ENCODE measurements at regions not wholly inside any gene's neighbourhood (a gene's known extent, or its start where the extent isn't known, plus 50 kb on each side); places are given as distances from the start of the nearest gene placed in this dataset.
"Not testable (repeated sequence)": the region's sequence is repeated elsewhere in the genome, so short reads cannot be mapped to it uniquely, and the experiment has no call there.

GRCh38 chr5:16306812-16307211 is 127.2 kb upstream of the MARCHF11 start:
- DNase-seq: no peak
- CTCF ChIA-PET: no interaction called here
- H3K9me3 ChIP-seq (ENCODE audit: control extremely low read depth in 1 of 5, control insufficient read depth in 4 of 5, insufficient read depth in 2 of 5, low read depth in 1 of 5, low read length in 4 of 5): no peaks in the 10 kb centered on the region
- H3K36me3 ChIP-seq (ENCODE audit: control insufficient read depth in 4 of 4, insufficient read depth in 4 of 4, low read length in 3 of 4): no peaks in the 10 kb centered on the region
- no CpG with 5 or more reads among the region's 1 CpG for WGBS (ENCODE audit: insufficient coverage)
- H3K4me3 ChIP-seq (ENCODE audit: control insufficient read depth in 1 of 7, extremely low read depth in 1 of 7, insufficient read depth in 4 of 7, low read depth in 2 of 7, low read length in 6 of 7): no peak overlapping the region
- H3K4me1 ChIP-seq (ENCODE audit: control extremely low read depth in 1 of 4, control insufficient read depth in 4 of 4, insufficient read depth in 4 of 4, low read length in 3 of 4): no peaks in the 10 kb centered on the region
- no peaks in the 10 kb centered on the region for H3K27me3 ChIP-seq (replicated peaks in 2 of 5; ENCODE audit: control insufficient read depth in 4 of 5, insufficient read depth in 5 of 5, low read length in 4 of 5)
- no peak overlapping the region for H3K27ac ChIP-seq (ENCODE audit: insufficient read depth in 1 of 2, low read depth in 1 of 2, low read length in 2 of 2, poor library complexity in 1 of 2, severe bottlenecking in 2 of 2)
- POLR2A ChIA-PET: no interaction called here

- H3K9me3 ChIP-seq (ENCODE audit: control extremely low read depth in 1 of 5, control insufficient read depth in 4 of 5, insufficient read depth in 2 of 5, low read depth in 1 of 5, low read length in 4 of 5): no peaks in the 10 kb centered on the region
- no peak overlapping the region for H3K27ac ChIP-seq (ENCODE audit: insufficient read depth in 1 of 2, low read depth in 1 of 2, low read length in 2 of 2, poor library complexity in 1 of 2, severe bottlenecking in 2 of 2)
- DNase-seq: no peak
- ChIA-PET CTCF (no interaction called here), POLR2A (no interaction called here)
- H3K36me3 ChIP-seq (ENCODE audit: control insufficient read depth in 4 of 4, insufficient read depth in 4 of 4, low read length in 3 of 4): no peaks in the 10 kb centered on the region
- 100% methylated on average over 3 of the region's 6 CpGs for WGBS (ENCODE audit: insufficient coverage)
- no peak overlapping the region for H3K4me3 ChIP-seq (ENCODE audit: control insufficient read depth in 1 of 7, extremely low read depth in 1 of 7, insufficient read depth in 4 of 7, low read depth in 2 of 7, low read length in 6 of 7)
- H3K27me3 ChIP-seq (replicated peaks in 2 of 5; ENCODE audit: control insufficient read depth in 4 of 5, insufficient read depth in 5 of 5, low read length in 4 of 5): no peaks in the 10 kb centered on the region
- no peaks in the 10 kb centered on the region for H3K4me1 ChIP-seq (ENCODE audit: control extremely low read depth in 1 of 4, control insufficient read depth in 4 of 4, insufficient read depth in 4 of 4, low read length in 3 of 4)
Measured at GRCh38 chr5:16304846-16305245, 125.3 kb upstream of the MARCHF11 start.

- ChIA-PET CTCF (no interaction called here), POLR2A (no interaction called here)
- no peaks in the 10 kb centered on the region for H3K36me3 ChIP-seq (ENCODE audit: control insufficient read depth in 4 of 4, insufficient read depth in 4 of 4, low read length in 3 of 4)
- H3K4me3 ChIP-seq (ENCODE audit: control insufficient read depth in 1 of 7, extremely low read depth in 1 of 7, insufficient read depth in 4 of 7, low read depth in 2 of 7, low read length in 6 of 7): no peak overlapping the region
- peaks cover 3 to 19% (median 6%) of the 10 kb centered on the region in 5 experiments for H3K9me3 ChIP-seq (ENCODE audit: control extremely low read depth in 1 of 5, control insufficient read depth in 4 of 5, insufficient read depth in 2 of 5, low read depth in 1 of 5, low read length in 4 of 5)
- 88% methylated on average over 2 of the region's 3 CpGs for WGBS (ENCODE audit: insufficient coverage)
- no peaks in the 10 kb centered on the region for H3K4me1 ChIP-seq (ENCODE audit: control extremely low read depth in 1 of 4, control insufficient read depth in 4 of 4, insufficient read depth in 4 of 4, low read length in 3 of 4)
- peak in 2 of 3 donors; percentile 2 for DNase-seq
- H3K27ac ChIP-seq (ENCODE audit: insufficient read depth in 1 of 2, low read depth in 1 of 2, low read length in 2 of 2, poor library complexity in 1 of 2, severe bottlenecking in 2 of 2): no peak overlapping the region
- no peaks in the 10 kb centered on the region for H3K27me3 ChIP-seq (replicated peaks in 2 of 5; ENCODE audit: control insufficient read depth in 4 of 5, insufficient read depth in 5 of 5, low read length in 4 of 5)
Measured at GRCh38 chr5:16296946-16297345, 117.4 kb upstream of the MARCHF11 start.

GRCh38 chr5:16291894-16292293 is 112.3 kb upstream of the MARCHF11 start:
- ChIA-PET POLR2A (no interaction called here), CTCF (no interaction called here)
- no peak for DNase-seq
- 100% methylated on average over 1 of the region's 2 CpGs for WGBS (ENCODE audit: insufficient coverage)
- no peaks in the 10 kb centered on the region for H3K36me3 ChIP-seq (ENCODE audit: control insufficient read depth in 4 of 4, insufficient read depth in 4 of 4, low read length in 3 of 4)
- H3K4me3 ChIP-seq (ENCODE audit: control insufficient read depth in 1 of 7, extremely low read depth in 1 of 7, insufficient read depth in 4 of 7, low read depth in 2 of 7, low read length in 6 of 7): no peak overlapping the region
- no peak overlapping the region for H3K27ac ChIP-seq (ENCODE audit: insufficient read depth in 1 of 2, low read depth in 1 of 2, low read length in 2 of 2, poor library complexity in 1 of 2, severe bottlenecking in 2 of 2)
- peaks cover 0 to 8% (median 2%) of the 10 kb centered on the region in 5 experiments for H3K9me3 ChIP-seq (ENCODE audit: control extremely low read depth in 1 of 5, control insufficient read depth in 4 of 5, insufficient read depth in 2 of 5, low read depth in 1 of 5, low read length in 4 of 5)
- H3K27me3 ChIP-seq (replicated peaks in 2 of 5; ENCODE audit: control insufficient read depth in 4 of 5, insufficient read depth in 5 of 5, low read length in 4 of 5): no peaks in the 10 kb centered on the region
- H3K4me1 ChIP-seq (ENCODE audit: control extremely low read depth in 1 of 4, control insufficient read depth in 4 of 4, insufficient read depth in 4 of 4, low read length in 3 of 4): no peaks in the 10 kb centered on the region

GRCh38 chr5:16291474-16291873 is 111.9 kb upstream of the MARCHF11 start:
- ChIA-PET POLR2A (no interaction called here), CTCF (no interaction called here)
- no peak overlapping the region for H3K4me3 ChIP-seq (ENCODE audit: control insufficient read depth in 1 of 7, extremely low read depth in 1 of 7, insufficient read depth in 4 of 7, low read depth in 2 of 7, low read length in 6 of 7)
- peaks cover 0 to 5% (median 2%) of the 10 kb centered on the region in 5 experiments for H3K9me3 ChIP-seq (ENCODE audit: control extremely low read depth in 1 of 5, control insufficient read depth in 4 of 5, insufficient read depth in 2 of 5, low read depth in 1 of 5, low read length in 4 of 5)
- no peak for DNase-seq
- no peaks in the 10 kb centered on the region for H3K27me3 ChIP-seq (replicated peaks in 2 of 5; ENCODE audit: control insufficient read depth in 4 of 5, insufficient read depth in 5 of 5, low read length in 4 of 5)
- no peak overlapping the region for H3K27ac ChIP-seq (ENCODE audit: insufficient read depth in 1 of 2, low read depth in 1 of 2, low read length in 2 of 2, poor library complexity in 1 of 2, severe bottlenecking in 2 of 2)
- no peaks in the 10 kb centered on the region for H3K36me3 ChIP-seq (ENCODE audit: control insufficient read depth in 4 of 4, insufficient read depth in 4 of 4, low read length in 3 of 4)
- H3K4me1 ChIP-seq (ENCODE audit: control extremely low read depth in 1 of 4, control insufficient read depth in 4 of 4, insufficient read depth in 4 of 4, low read length in 3 of 4): no peaks in the 10 kb centered on the region

GRCh38 chr5:16283791-16284190 is 104.2 kb upstream of the MARCHF11 start:
- Histone ChIP-seq H3K4me3 (ENCODE audit: control insufficient read depth in 1 of 7, extremely low read depth in 1 of 7, insufficient read depth in 4 of 7, low read depth in 2 of 7, low read length in 6 of 7) (no peak overlapping the region), H3K9me3 (ENCODE audit: control extremely low read depth in 1 of 5, control insufficient read depth in 4 of 5, insufficient read depth in 2 of 5, low read depth in 1 of 5, low read length in 4 of 5) (no peaks in the 10 kb centered on the region), H3K27me3 (replicated peaks in 2 of 5; ENCODE audit: control insufficient read depth in 4 of 5, insufficient read depth in 5 of 5, low read length in 4 of 5) (no peaks in the 10 kb centered on the region), H3K4me1 (ENCODE audit: control extremely low read depth in 1 of 4, control insufficient read depth in 4 of 4, insufficient read depth in 4 of 4, low read length in 3 of 4) (no peaks in the 10 kb centered on the region), H3K36me3 (ENCODE audit: control insufficient read depth in 4 of 4, insufficient read depth in 4 of 4, low read length in 3 of 4) (no peaks in the 10 kb centered on the region), H3K27ac (ENCODE audit: insufficient read depth in 1 of 2, low read depth in 1 of 2, low read length in 2 of 2, poor library complexity in 1 of 2, severe bottlenecking in 2 of 2) (no peak overlapping the region)
- WGBS (ENCODE audit: insufficient coverage): no CpG with 5 or more reads among the region's 1 CpG
- no peak for DNase-seq
- POLR2A ChIA-PET: no interaction called here
- CTCF ChIA-PET: no interaction called here

- H3K4me1 ChIP-seq (ENCODE audit: control extremely low read depth in 1 of 4, control insufficient read depth in 4 of 4, insufficient read depth in 4 of 4, low read length in 3 of 4); H3K9me3 ChIP-seq (ENCODE audit: control extremely low read depth in 1 of 5, control insufficient read depth in 4 of 5, insufficient read depth in 2 of 5, low read depth in 1 of 5, low read length in 4 of 5); DNase-seq; POLR2A ChIA-PET; CTCF ChIA-PET; H3K27me3 ChIP-seq (replicated peaks in 2 of 5; ENCODE audit: control insufficient read depth in 4 of 5, insufficient read depth in 5 of 5, low read length in 4 of 5); H3K4me3 ChIP-seq (ENCODE audit: control insufficient read depth in 1 of 7, extremely low read depth in 1 of 7, insufficient read depth in 4 of 7, low read depth in 2 of 7, low read length in 6 of 7); H3K36me3 ChIP-seq (ENCODE audit: control insufficient read depth in 4 of 4, insufficient read depth in 4 of 4, low read length in 3 of 4); H3K27ac ChIP-seq (ENCODE audit: insufficient read depth in 1 of 2, low read depth in 1 of 2, low read length in 2 of 2, poor library complexity in 1 of 2, severe bottlenecking in 2 of 2): not testable (repeated sequence)
- WGBS (ENCODE audit: insufficient coverage): no CpG with 5 or more reads among the region's 28 CpGs
Measured at GRCh38 chr5:16276859-16277258, 97.3 kb upstream of the MARCHF11 start.

- 93% methylated on average over 2 of the region's 3 CpGs for WGBS (ENCODE audit: insufficient coverage)
- Histone ChIP-seq H3K4me3 (ENCODE audit: control insufficient read depth in 1 of 7, extremely low read depth in 1 of 7, insufficient read depth in 4 of 7, low read depth in 2 of 7, low read length in 6 of 7) (no peak overlapping the region), H3K4me1 (ENCODE audit: control extremely low read depth in 1 of 4, control insufficient read depth in 4 of 4, insufficient read depth in 4 of 4, low read length in 3 of 4) (no peaks in the 10 kb centered on the region), H3K27ac (ENCODE audit: insufficient read depth in 1 of 2, low read depth in 1 of 2, low read length in 2 of 2, poor library complexity in 1 of 2, severe bottlenecking in 2 of 2) (no peak overlapping the region), H3K9me3 (ENCODE audit: control extremely low read depth in 1 of 5, control insufficient read depth in 4 of 5, insufficient read depth in 2 of 5, low read depth in 1 of 5, low read length in 4 of 5) (no peaks in the 10 kb centered on the region), H3K27me3 (replicated peaks in 2 of 5; ENCODE audit: control insufficient read depth in 4 of 5, insufficient read depth in 5 of 5, low read length in 4 of 5) (no peaks in the 10 kb centered on the region), H3K36me3 (ENCODE audit: control insufficient read depth in 4 of 4, insufficient read depth in 4 of 4, low read length in 3 of 4) (no peaks in the 10 kb centered on the region)
- CTCF ChIA-PET: no interaction called here
- POLR2A ChIA-PET: no interaction called here
- no peak for DNase-seq
Measured at GRCh38 chr5:16271851-16272250, 92.3 kb upstream of the MARCHF11 start.

Measured in common myeloid progenitor, CD34-positive (primary cell).